PC-3 (cell line): ENCODE measurements at regions not wholly inside any gene's neighbourhood (a gene's known extent, or its start where the extent isn't known, plus 50 kb on each side); places are given as distances from the start of the nearest gene placed in this dataset.

Experiments used
- ATAC-seq: fragments of 200-7000 bp; cut with Tn5 transposase; 2 replicates; pipeline ENCODE4 v1.9.1; 2020; ENCODE audit warnings: mild to moderate bottlenecking, moderate library complexity
- BruUV-seq: library from RNA; stranded (reverse); fragments of 400-500 nt; replicated peaks from 2 replicates; lab custom pipeline; 2021; lab: Mats Ljungman, UMichigan
- CTCF ChIA-PET: fragments of 300-600 bp; sonication (Branson Sonifier 250); formaldehyde crosslinking; loops from one replicate; lab custom pipeline; 2022; ENCODE audit warnings: antibody characterized with exemption; lab: Charles Lee
- POLR2A ChIA-PET: fragments of 300-600 bp; sonication (Branson Sonifier 250); formaldehyde crosslinking; loops from one replicate; lab custom pipeline; 2022; ENCODE audit warnings: antibody characterized with exemption; ENCODE audit not compliant: unreplicated experiment; lab: Charles Lee
- DNase-seq: peaks from one replicate; pipeline ENCODE4 v3.0.0-alpha.2; 2015
- H2AFZ ChIP-seq: fragments of 300-600 bp; sonication (generic); 2 replicates; pipeline ENCODE4 v1.6.0; 2016; ENCODE audit warnings: antibody characterized with exemption, low read length
- H3F3A ChIP-seq: fragments of 300-600 bp; sonication (generic); one replicate; pipeline ENCODE4 v1.6.0; 2017; ENCODE audit warnings: antibody characterized with exemption, low read length, control low read depth, mild to moderate bottlenecking; ENCODE audit not compliant: unreplicated experiment
- H3K27ac ChIP-seq: fragments of 300-600 bp; sonication (generic); 2 replicates; pipeline ENCODE4 v1.5.1; 2016; ENCODE audit warnings: mild to moderate bottlenecking, low read length
- H3K27me3 ChIP-seq: fragments of 300-600 bp; sonication (generic); 2 replicates; pipeline ENCODE4 v1.6.1; 2016; ENCODE audit warnings: low read length, mixed read lengths
- H3K36me3 ChIP-seq: fragments of 300-600 bp; sonication (generic); 2 replicates; pipeline ENCODE4 v1.6.1; 2016; ENCODE audit warnings: low read depth, mixed run types, low read length, mixed read lengths
- H3K4me1 ChIP-seq: fragments of 300-600 bp; sonication (generic); 2 replicates; pipeline ENCODE4 v1.5.1; 2016; ENCODE audit warnings: low read length; ENCODE audit not compliant: insufficient read depth
- H3K4me2 ChIP-seq: fragments of 300-600 bp; sonication (generic); 2 replicates; pipeline ENCODE4 v1.6.0; 2016; ENCODE audit warnings: low read length
- H3K4me3 ChIP-seq: fragments of 300-600 bp; sonication (generic); 2 replicates; pipeline ENCODE4 v1.5.1; 2016; ENCODE audit warnings: mild to moderate bottlenecking, low read length, mixed read lengths
- H3K79me2 ChIP-seq: fragments of 300-600 bp; sonication (generic); 2 replicates; pipeline ENCODE4 v1.6.1; 2017; ENCODE audit warnings: low read length, mixed read lengths
- H3K9ac ChIP-seq: fragments of 300-600 bp; sonication (generic); 2 replicates; pipeline ENCODE4 v1.6.0; 2016; ENCODE audit warnings: mild to moderate bottlenecking, low read length
- H3K9me2 ChIP-seq: fragments of 300-600 bp; sonication (generic); replicated peaks from 2 replicates; pipeline ENCODE4 v1.6.1; 2016; ENCODE audit warnings: mixed run types, low read length, mixed read lengths
- H3K9me3 ChIP-seq: fragments of 300-600 bp; sonication (generic); 2 replicates; pipeline ENCODE4 v1.6.1; 2016; ENCODE audit warnings: low read length, mixed read lengths
- H4K20me1 ChIP-seq: fragments of 300-600 bp; sonication (generic); 2 replicates; pipeline ENCODE4 v1.6.1; 2016; ENCODE audit warnings: low read length, mixed read lengths
- EZH2 ChIP-seq: fragments of 300-600 bp; sonication (generic); IDR thresholded peaks from one replicate; pipeline ENCODE4 v1.6.1; 2017; ENCODE audit warnings: antibody characterized with exemption, mild to moderate bottlenecking, low read length; ENCODE audit not compliant: unreplicated experiment
- EZH2phosphoT487 ChIP-seq: fragments of 300-600 bp; sonication (generic); IDR thresholded peaks from 2 replicates; pipeline ENCODE4 v1.6.1; 2018; ENCODE audit warnings: mild to moderate bottlenecking, antibody characterized with exemption, low read length, borderline replicate concordance
- intact Hi-C: fragments of 100-400 bp; cut with micrococcal nuclease; formaldehyde crosslinking; loops from 2 replicates; pipeline ENCODE4 v1.9.0; 2023
- TF ChIP-seq, protein P1 (sequence below): fragments of 300-600 bp; sonication (generic); conservative IDR thresholded peaks from 2 replicates; pipeline ENCODE4 v1.5.1; 2017; ENCODE audit warnings: antibody characterized with exemption, low read depth, mild to moderate bottlenecking, low read length

DNA sequence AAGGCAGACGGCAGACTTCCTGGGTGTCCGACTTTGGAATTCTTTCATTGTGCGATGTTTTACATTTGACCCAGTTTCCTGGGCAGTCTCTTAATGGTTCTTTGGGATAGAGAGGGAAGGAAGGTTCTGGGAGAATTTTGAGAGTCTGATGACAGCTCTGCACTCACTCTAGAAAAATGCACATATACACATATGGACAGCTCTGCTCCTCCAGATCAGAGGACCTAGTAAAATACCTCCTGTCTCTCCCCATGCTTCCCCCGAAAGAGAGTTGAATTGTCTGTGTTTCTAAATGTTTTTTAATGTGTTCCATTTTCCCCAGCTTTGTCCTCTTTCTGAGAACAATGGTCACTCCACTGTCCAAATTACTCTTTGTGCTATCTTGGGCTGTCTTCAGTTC is 102.0 kb upstream of the CXCR4 start:
- Histone ChIP-seq H3K27ac (no peak overlapping the region), H3K27me3 (peaks cover 45% of the 10 kb centered on the region), H3K9me3 (no peaks in the 10 kb centered on the region), H3K9me2 (no peaks in the 10 kb centered on the region), H3K9ac (no peak overlapping the region), H2AFZ (no peak overlapping the region), H3K4me3 (no peak overlapping the region), H3K4me1 (no peaks in the 10 kb centered on the region), H3K79me2 (no peaks in the 10 kb centered on the region), H3K36me3 (no peaks in the 10 kb centered on the region), H3K4me2 (no peak overlapping the region), H3F3A (no peaks in the 10 kb centered on the region), H4K20me1 (no peaks in the 10 kb centered on the region)
- intact Hi-C loops: no loop called here
- ATAC-seq (no peak), DNase-seq (no peak)
- POLR2A ChIA-PET: no interaction called here
- CTCF ChIA-PET: no interaction called here
- TF ChIP-seq EZH2: no peak
- TF ChIP-seq EZH2phosphoT487: no peak
- TF ChIP-seq, protein P1, sequence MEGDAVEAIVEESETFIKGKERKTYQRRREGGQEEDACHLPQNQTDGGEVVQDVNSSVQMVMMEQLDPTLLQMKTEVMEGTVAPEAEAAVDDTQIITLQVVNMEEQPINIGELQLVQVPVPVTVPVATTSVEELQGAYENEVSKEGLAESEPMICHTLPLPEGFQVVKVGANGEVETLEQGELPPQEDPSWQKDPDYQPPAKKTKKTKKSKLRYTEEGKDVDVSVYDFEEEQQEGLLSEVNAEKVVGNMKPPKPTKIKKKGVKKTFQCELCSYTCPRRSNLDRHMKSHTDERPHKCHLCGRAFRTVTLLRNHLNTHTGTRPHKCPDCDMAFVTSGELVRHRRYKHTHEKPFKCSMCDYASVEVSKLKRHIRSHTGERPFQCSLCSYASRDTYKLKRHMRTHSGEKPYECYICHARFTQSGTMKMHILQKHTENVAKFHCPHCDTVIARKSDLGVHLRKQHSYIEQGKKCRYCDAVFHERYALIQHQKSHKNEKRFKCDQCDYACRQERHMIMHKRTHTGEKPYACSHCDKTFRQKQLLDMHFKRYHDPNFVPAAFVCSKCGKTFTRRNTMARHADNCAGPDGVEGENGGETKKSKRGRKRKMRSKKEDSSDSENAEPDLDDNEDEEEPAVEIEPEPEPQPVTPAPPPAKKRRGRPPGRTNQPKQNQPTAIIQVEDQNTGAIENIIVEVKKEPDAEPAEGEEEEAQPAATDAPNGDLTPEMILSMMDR: no peak
- BruUV-seq: no TSS peak

DNA sequence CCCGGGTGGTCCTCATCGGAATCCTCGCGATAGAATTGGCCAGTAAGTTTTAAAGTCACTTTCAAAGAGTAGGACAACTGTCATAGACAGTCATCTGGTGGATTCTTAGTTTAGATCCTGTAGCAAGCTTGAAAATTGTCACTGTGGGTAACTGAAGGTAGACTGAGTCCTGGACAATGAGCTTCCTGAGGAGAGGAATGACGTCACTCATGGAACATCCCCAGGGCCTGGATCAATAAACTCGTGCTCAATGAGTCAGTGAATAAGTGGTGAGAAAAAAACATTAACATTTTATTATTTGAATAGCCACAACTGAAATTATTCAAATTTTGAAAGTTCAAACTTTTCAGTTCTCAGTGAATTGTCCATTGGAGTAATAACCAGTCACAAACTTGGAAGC is 101.4 kb upstream of the CXCR4 start:
- TF ChIP-seq EZH2phosphoT487: no peak
- no peaks in the 10 kb centered on the region for H3K9me3 ChIP-seq
- ChIA-PET CTCF (no interaction called here), POLR2A (no interaction called here)
- no peak overlapping the region for H2AFZ ChIP-seq
- no peak overlapping the region for H3K4me2 ChIP-seq
- H3K27me3 ChIP-seq: peaks cover 52% of the 10 kb centered on the region
- no peaks in the 10 kb centered on the region for H3K9me2 ChIP-seq
- H3K9ac ChIP-seq: no peak overlapping the region
- H3K4me1 ChIP-seq: no peaks in the 10 kb centered on the region
- no peaks in the 10 kb centered on the region for H3F3A ChIP-seq
- BruUV-seq: no TSS peak
- H3K79me2 ChIP-seq: no peaks in the 10 kb centered on the region
- H3K36me3 ChIP-seq: no peaks in the 10 kb centered on the region
- ATAC-seq (no peak), DNase-seq (no peak)
- H3K4me3 ChIP-seq: no peak overlapping the region
- no peak overlapping the region for H3K27ac ChIP-seq
- intact Hi-C loops: no loop called here
- no peaks in the 10 kb centered on the region for H4K20me1 ChIP-seq

DNA sequence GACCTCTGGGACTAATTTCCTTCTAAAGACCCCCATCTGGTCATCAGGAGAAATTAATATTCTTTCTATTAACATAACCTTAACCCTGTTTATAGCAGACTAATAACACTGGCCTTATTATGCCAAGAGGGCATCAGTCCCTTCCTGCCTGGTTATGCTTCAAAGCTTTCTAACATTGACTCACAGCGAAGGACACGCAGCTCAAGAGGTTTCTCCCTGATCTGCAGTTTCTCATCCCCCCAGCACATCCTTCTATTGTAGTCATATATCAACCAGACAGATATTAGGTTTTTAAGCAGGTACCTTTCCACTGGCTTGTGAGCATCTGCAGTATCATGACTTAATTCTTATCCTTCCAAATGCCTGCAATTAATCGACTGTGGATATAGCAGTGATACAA is 100.0 kb upstream of the CXCR4 start:
- Histone ChIP-seq H3K27ac (no peak overlapping the region), H3K27me3 (peaks cover 65% of the 10 kb centered on the region), H3K4me3 (no peak overlapping the region), H3K9me2 (no peaks in the 10 kb centered on the region), H4K20me1 (no peaks in the 10 kb centered on the region), H3K36me3 (no peaks in the 10 kb centered on the region), H3K79me2 (no peaks in the 10 kb centered on the region), H3K9me3 (no peaks in the 10 kb centered on the region), H3F3A (no peaks in the 10 kb centered on the region), H2AFZ (no peak overlapping the region), H3K4me1 (no peaks in the 10 kb centered on the region), H3K9ac (no peak overlapping the region), H3K4me2 (no peak overlapping the region)
- intact Hi-C loops: no loop called here
- ATAC-seq (no peak), DNase-seq (no peak)
- no TSS peak for BruUV-seq
- CTCF ChIA-PET: no interaction called here
- TF ChIP-seq EZH2: no peak
- TF ChIP-seq EZH2phosphoT487: no peak
- TF ChIP-seq, protein P1: no peak
- POLR2A ChIA-PET: no interaction called here
